ENCODE measurements at regions not wholly inside any gene's neighbourhood (a gene's known extent, or its start where the extent isn't known, plus 50 kb on each side); places are given as distances from the start of the nearest gene placed in this dataset.
"Not testable (repeated sequence)": the region's sequence is repeated elsewhere in the genome, so short reads cannot be mapped to it uniquely, and the experiment has no call there.

GRCh38 chr2:208713066-208713745 lies 306.6 kb downstream of the PTH2R start:
- DNase-seq (ENCODE audit: low read depth) = no peak
- H3K4me3 ChIP-seq (ENCODE audit: low read depth, low read length) = no peak overlapping the region
- no peak for TF ChIP-seq CTCF (IDR thresholded peaks at IDR 0.05; ENCODE audit: low read depth, low read length, missing control alignments)

- H3K4me3 ChIP-seq (ENCODE audit: low read depth, low read length) = no peak overlapping the region
- DNase-seq (ENCODE audit: low read depth) = no peak
- TF ChIP-seq CTCF (IDR thresholded peaks at IDR 0.05; ENCODE audit: low read depth, low read length, missing control alignments) = no peak
Measured at GRCh38 chr2:208718828-208719227, 312.2 kb downstream of the PTH2R start.

GRCh38 chr2:208722731-208723130 lies 316.1 kb downstream of the PTH2R start:
- no peak overlapping the region for H3K4me3 ChIP-seq (ENCODE audit: low read depth, low read length)
- no peak for TF ChIP-seq CTCF (IDR thresholded peaks at IDR 0.05; ENCODE audit: low read depth, low read length, missing control alignments)

GRCh38 chr2:208725280-208725679 lies 318.7 kb downstream of the PTH2R start:
- no peak overlapping the region for H3K4me3 ChIP-seq (ENCODE audit: low read depth, low read length)
- no peak for TF ChIP-seq CTCF (IDR thresholded peaks at IDR 0.05; ENCODE audit: low read depth, low read length, missing control alignments)

More at GRCh38 chr2:208722731-208723130, 316.1 kb downstream of the PTH2R start:
- no peak for DNase-seq (ENCODE audit: low read depth)

GRCh38 chr2:208726242-208726641 lies 319.6 kb downstream of the PTH2R start:
- no peak for DNase-seq (ENCODE audit: low read depth)
- no peak overlapping the region for H3K4me3 ChIP-seq (ENCODE audit: low read depth, low read length)
- TF ChIP-seq CTCF (IDR thresholded peaks at IDR 0.05; ENCODE audit: low read depth, low read length, missing control alignments) = no peak

More at GRCh38 chr2:208725280-208725679, 318.7 kb downstream of the PTH2R start:
- no peak for DNase-seq (ENCODE audit: low read depth)

- H3K4me3 ChIP-seq (ENCODE audit: low read depth, low read length); DNase-seq (ENCODE audit: low read depth): not testable (repeated sequence)
Measured at GRCh38 chr2:208751663-208752415, 345.2 kb downstream of the PTH2R start.

GRCh38 chr2:208757364-208757763 lies 350.8 kb downstream of the PTH2R start:
- no peak overlapping the region for H3K4me3 ChIP-seq (ENCODE audit: low read depth, low read length)
- DNase-seq (ENCODE audit: low read depth) = no peak
- TF ChIP-seq CTCF (IDR thresholded peaks at IDR 0.05; ENCODE audit: low read depth, low read length, missing control alignments) = no peak

GRCh38 chr2:208773074-208773473 lies 366.5 kb downstream of the PTH2R start:
- not testable (repeated sequence) for H3K4me3 ChIP-seq (ENCODE audit: low read depth, low read length); DNase-seq (ENCODE audit: low read depth)
